ENCODE measurements at regions not wholly inside any gene's neighbourhood (a gene's known extent, or its start where the extent isn't known, plus 50 kb on each side); places are given as distances from the start of the nearest gene placed in this dataset.

DNA sequence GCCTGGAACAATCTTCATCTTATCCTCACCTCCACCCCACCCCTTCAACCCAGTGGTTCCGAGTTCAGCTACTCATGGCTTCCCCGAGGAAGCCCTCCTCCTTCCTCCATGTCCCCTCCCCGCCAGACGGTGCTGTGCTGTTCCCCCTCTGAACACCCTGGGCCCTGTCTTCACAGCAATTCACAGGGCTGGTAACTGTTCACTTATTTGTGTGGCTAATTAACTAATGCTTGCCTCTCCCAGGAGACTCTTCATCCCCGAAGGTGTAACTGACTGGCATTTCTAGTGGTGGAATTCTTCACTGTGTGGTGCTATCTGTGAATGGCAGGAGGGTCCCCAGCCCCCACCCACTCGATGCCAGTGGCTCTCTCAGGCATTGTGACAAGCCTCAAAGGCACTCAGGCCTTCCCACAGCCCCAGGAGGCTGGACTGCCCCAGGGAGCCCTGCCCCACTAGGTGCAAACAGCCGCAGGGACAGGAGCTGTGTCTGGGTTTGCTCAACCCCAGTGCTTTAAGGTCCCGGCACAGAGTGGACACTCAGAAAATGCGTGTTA lies 133.7 kb upstream of the ID2 start:
- Histone ChIP-seq H4K20me1 (ENCODE audit: insufficient read depth, low read length) (no peaks in the 10 kb centered on the region), H3K4me2 (replicated peaks; ENCODE audit: extremely low read depth, low read length, poor library complexity, severe bottlenecking) (no peak overlapping the region), H3K9me3 (replicated peaks in 1 of 2; ENCODE audit: control insufficient read depth in 1 of 2, insufficient read depth in 1 of 2, low read length in 2 of 2) (no peaks in the 10 kb centered on the region), H3K27ac (ENCODE audit: low read depth in 1 of 2, low read length in 2 of 2) (no peak overlapping the region), H3K9ac (ENCODE audit: insufficient read depth, low read length, poor library complexity, severe bottlenecking) (no peak overlapping the region), H3K79me2 (ENCODE audit: insufficient read depth, low read length) (no peaks in the 10 kb centered on the region), H3K4me3 (replicated peaks in 1 of 3; ENCODE audit: low read depth in 2 of 3, low read length in 3 of 3) (no peak overlapping the region), H3K36me3 (replicated peaks in 1 of 2; ENCODE audit: control insufficient read depth in 1 of 2, insufficient read depth in 2 of 2, low read length in 2 of 2) (no peaks in the 10 kb centered on the region), H3K27me3 (ENCODE audit: control insufficient read depth in 2 of 2, insufficient read depth in 2 of 2, low read length in 2 of 2) (no peaks in the 10 kb centered on the region), H2AFZ (ENCODE audit: insufficient read depth, low read depth, low read length, poor library complexity, severe bottlenecking) (no peak overlapping the region), H3K4me1 (ENCODE audit: control insufficient read depth in 1 of 2, insufficient read depth in 2 of 2, low read length in 2 of 2) (peaks cover 44 to 48% of the 10 kb centered on the region in 2 donors)
- peak overlapping the region in 6 of 7 donors; percentile 17 to 98 (median 70) for H3K27ac Mint-ChIP-seq
- WGBS (ENCODE audit: insufficient coverage), result 77% methylated on average over 6 of the region's 9 CpGs
- H3K4me1 Mint-ChIP-seq, result peaks cover 57% of the 10 kb centered on the region
- no peak overlapping the region for H3K4me3 Mint-ChIP-seq
- peaks cover 2 to 4% (median 3%) of the 10 kb centered on the region in 3 donors for H3K27me3 Mint-ChIP-seq (ENCODE audit: low read depth in 3 of 3)
- no peak for DNase-seq
- TF ChIP-seq, protein P1, sequence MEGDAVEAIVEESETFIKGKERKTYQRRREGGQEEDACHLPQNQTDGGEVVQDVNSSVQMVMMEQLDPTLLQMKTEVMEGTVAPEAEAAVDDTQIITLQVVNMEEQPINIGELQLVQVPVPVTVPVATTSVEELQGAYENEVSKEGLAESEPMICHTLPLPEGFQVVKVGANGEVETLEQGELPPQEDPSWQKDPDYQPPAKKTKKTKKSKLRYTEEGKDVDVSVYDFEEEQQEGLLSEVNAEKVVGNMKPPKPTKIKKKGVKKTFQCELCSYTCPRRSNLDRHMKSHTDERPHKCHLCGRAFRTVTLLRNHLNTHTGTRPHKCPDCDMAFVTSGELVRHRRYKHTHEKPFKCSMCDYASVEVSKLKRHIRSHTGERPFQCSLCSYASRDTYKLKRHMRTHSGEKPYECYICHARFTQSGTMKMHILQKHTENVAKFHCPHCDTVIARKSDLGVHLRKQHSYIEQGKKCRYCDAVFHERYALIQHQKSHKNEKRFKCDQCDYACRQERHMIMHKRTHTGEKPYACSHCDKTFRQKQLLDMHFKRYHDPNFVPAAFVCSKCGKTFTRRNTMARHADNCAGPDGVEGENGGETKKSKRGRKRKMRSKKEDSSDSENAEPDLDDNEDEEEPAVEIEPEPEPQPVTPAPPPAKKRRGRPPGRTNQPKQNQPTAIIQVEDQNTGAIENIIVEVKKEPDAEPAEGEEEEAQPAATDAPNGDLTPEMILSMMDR (IDR thresholded peaks at IDR 0.05), result no peak
- H3K36me3 Mint-ChIP-seq, result peaks cover 0 to 7% of the 10 kb centered on the region in 2 donors
- no peaks in the 10 kb centered on the region for H3K9me3 Mint-ChIP-seq
- intact Hi-C loops (cut with micrococcal nuclease), result loop anchor here (5.0 to 10.0 kb wide), 3 partner anchors 34 to 313 kb away; partner anchors contain the start of gene ID2 (in 1 of the 2)

DNA sequence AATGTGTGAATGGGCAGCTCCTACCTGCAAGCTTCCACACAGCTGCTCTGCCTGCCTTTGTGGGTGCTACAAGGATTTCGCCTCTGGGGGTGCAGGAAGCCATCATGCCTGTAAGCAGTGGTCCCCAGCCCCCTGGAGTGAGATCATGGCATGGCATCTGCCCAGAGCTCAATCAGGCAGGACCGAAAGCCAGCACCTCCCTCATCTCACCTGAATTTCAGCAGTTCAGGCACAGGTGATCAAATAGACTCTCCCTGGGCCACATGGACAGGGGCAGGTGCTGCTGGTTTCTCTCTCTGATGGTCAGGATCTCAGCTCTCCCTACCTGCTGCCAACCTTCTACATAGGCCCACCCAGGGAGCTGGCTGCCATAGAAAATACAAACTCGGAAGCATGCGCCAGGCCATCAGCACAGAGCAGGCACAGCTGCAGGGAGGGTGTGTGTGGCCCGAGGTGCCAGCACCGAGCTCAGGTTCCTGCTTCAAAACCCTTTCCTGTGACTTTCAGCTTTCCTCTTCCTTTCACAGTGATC lies 133.2 kb upstream of the ID2 start:
- 79% methylated on average over 6 of the region's 6 CpGs for WGBS (ENCODE audit: insufficient coverage)

More for the DNA sequence above, 133.2 kb upstream of the ID2 start:
- Mint-ChIP-seq H3K4me3 (no peak overlapping the region), H3K27ac (peak overlapping the region in 2 of 7 donors; percentile 46 to 62), H3K36me3 (peaks cover 0 to 7% of the 10 kb centered on the region in 2 donors), H3K27me3 (ENCODE audit: low read depth in 3 of 3) (peaks cover 2 to 4% (median 3%) of the 10 kb centered on the region in 3 donors), H3K4me1 (peaks cover 51% of the 10 kb centered on the region), H3K9me3 (no peaks in the 10 kb centered on the region)
- H3K4me3 ChIP-seq (replicated peaks in 1 of 3; ENCODE audit: low read depth in 2 of 3, low read length in 3 of 3), result no peak overlapping the region
- no peaks in the 10 kb centered on the region for H3K27me3 ChIP-seq (ENCODE audit: control insufficient read depth in 2 of 2, insufficient read depth in 2 of 2, low read length in 2 of 2)
- intact Hi-C loops (cut with micrococcal nuclease), result loop anchor here (5.0 to 10.0 kb wide), 3 partner anchors 34 to 314 kb away; partner anchors contain the start of gene ID2 (in 1 of the 2)
- TF ChIP-seq, protein P1 (IDR thresholded peaks at IDR 0.05), result no peak
- H2AFZ ChIP-seq (ENCODE audit: insufficient read depth, low read depth, low read length, poor library complexity, severe bottlenecking), result no peak overlapping the region
- DNase-seq, result no peak
- peaks cover 39 to 42% of the 10 kb centered on the region in 2 donors for H3K4me1 ChIP-seq (ENCODE audit: control insufficient read depth in 1 of 2, insufficient read depth in 2 of 2, low read length in 2 of 2)
- H3K36me3 ChIP-seq (replicated peaks in 1 of 2; ENCODE audit: control insufficient read depth in 1 of 2, insufficient read depth in 2 of 2, low read length in 2 of 2), result no peaks in the 10 kb centered on the region
- no peak overlapping the region for H3K4me2 ChIP-seq (replicated peaks; ENCODE audit: extremely low read depth, low read length, poor library complexity, severe bottlenecking)
- no peak overlapping the region for H3K9ac ChIP-seq (ENCODE audit: insufficient read depth, low read length, poor library complexity, severe bottlenecking)
- H4K20me1 ChIP-seq (ENCODE audit: insufficient read depth, low read length), result no peaks in the 10 kb centered on the region
- no peaks in the 10 kb centered on the region for H3K9me3 ChIP-seq (replicated peaks in 1 of 2; ENCODE audit: control insufficient read depth in 1 of 2, insufficient read depth in 1 of 2, low read length in 2 of 2)
- H3K27ac ChIP-seq (ENCODE audit: low read depth in 1 of 2, low read length in 2 of 2), result no peak overlapping the region
- H3K79me2 ChIP-seq (ENCODE audit: insufficient read depth, low read length), result no peaks in the 10 kb centered on the region

Measured in CD14-positive monocyte (primary cell).